ENCODE measurements at regions not wholly inside any gene's neighbourhood (a gene's known extent, or its start where the extent isn't known, plus 50 kb on each side); places are given as distances from the start of the nearest gene placed in this dataset.

DNA sequence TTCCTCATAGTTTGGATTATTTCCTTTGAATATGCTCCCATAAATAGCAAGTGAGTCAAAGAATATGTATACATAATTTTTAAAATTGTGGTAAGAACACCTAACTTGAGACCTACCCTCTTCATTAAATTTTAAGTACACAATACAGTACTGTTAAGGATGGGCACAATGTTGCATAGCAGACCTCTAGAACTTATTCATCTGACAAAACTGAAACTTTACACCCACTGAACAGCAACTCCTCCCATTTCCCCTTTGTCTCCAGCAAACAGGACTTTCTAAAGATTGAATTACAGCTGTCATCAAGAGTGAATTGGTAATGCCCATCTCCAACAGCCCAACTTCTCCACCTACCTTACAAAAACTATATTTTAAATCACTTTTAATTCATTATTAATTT lies 388.9 kb downstream of the HTR1A start:
- Histone ChIP-seq H3K18ac (ENCODE audit: insufficient read length, low read depth, low read length) (no peak overlapping the region), H3K4me2 (ENCODE audit: insufficient read depth, insufficient read length, low read length) (no peak overlapping the region), H3K4me1 (ENCODE audit: insufficient read depth, low read length) (no peaks in the 10 kb centered on the region), H3K23ac (ENCODE audit: insufficient read length, low read depth, low read length) (no peak overlapping the region), H3K27ac (ENCODE audit: insufficient read length, low read depth, low read length) (no peak overlapping the region), H3K23me2 (ENCODE audit: insufficient read length, low read depth, low read length, poor library complexity, severe bottlenecking) (no peaks in the 10 kb centered on the region), H4K5ac (ENCODE audit: insufficient read length, low read depth, low read length) (no peak overlapping the region), H4K91ac (ENCODE audit: insufficient read length, low read depth, low read length) (no peak overlapping the region), H2BK15ac (ENCODE audit: low read depth, low read length) (no peak overlapping the region), H4K8ac (replicated peaks; ENCODE audit: insufficient read length, low read depth, low read length) (no peak overlapping the region), H3K9me3 (ENCODE audit: control insufficient read depth, low read depth, low read length) (no peaks in the 10 kb centered on the region), H3K14ac (ENCODE audit: insufficient read depth, low read length) (no peak overlapping the region), H4K20me1 (ENCODE audit: control insufficient read depth, insufficient read depth, insufficient read length) (no peaks in the 10 kb centered on the region), H3T11ph (ENCODE audit: low read length) (no peak overlapping the region), H2BK120ac (ENCODE audit: low read depth, low read length, poor library complexity, severe bottlenecking) (no peak overlapping the region), H2AFZ (ENCODE audit: low read length) (no peak overlapping the region), H3K27me3 (ENCODE audit: insufficient read depth, low read length) (no peaks in the 10 kb centered on the region), H2AK5ac (ENCODE audit: insufficient read length, low read length) (no peak overlapping the region), H2BK5ac (ENCODE audit: insufficient read length, low read length) (no peak overlapping the region), H3K79me1 (ENCODE audit: insufficient read depth, low read depth, low read length, poor library complexity, severe bottlenecking) (no peaks in the 10 kb centered on the region), H3K9ac (ENCODE audit: extremely low read depth, insufficient read length, low read length) (no peak overlapping the region), H2BK20ac (ENCODE audit: low read depth, low read length, poor library complexity, severe bottlenecking) (no peak overlapping the region), H3K56ac (ENCODE audit: insufficient read length, low read depth, low read length) (no peak overlapping the region), H2BK12ac (ENCODE audit: insufficient read length, low read depth, low read length) (no peak overlapping the region), H3K4ac (ENCODE audit: low read depth, low read length) (no peak overlapping the region), H3K79me2 (ENCODE audit: insufficient read depth, low read length) (no peaks in the 10 kb centered on the region)
- Mint-ChIP-seq H3K4me1 (no peaks in the 10 kb centered on the region), H3K9me3 (peaks cover 0 to 3% of the 10 kb centered on the region in 2 experiments; a peak in 2 of 5 replicates), H3K4me3 (no peak overlapping the region), H3K36me3 (ENCODE audit: insufficient read depth in 1 of 3, low read depth in 3 of 3) (no peaks in the 10 kb centered on the region; a peak in 1 of 7 replicates), H3K27me3 (ENCODE audit: low read depth) (no peaks in the 10 kb centered on the region), H3K27ac (no peak overlapping the region)
- DNase-seq, result no peak
- TF ChIP-seq, protein P1, sequence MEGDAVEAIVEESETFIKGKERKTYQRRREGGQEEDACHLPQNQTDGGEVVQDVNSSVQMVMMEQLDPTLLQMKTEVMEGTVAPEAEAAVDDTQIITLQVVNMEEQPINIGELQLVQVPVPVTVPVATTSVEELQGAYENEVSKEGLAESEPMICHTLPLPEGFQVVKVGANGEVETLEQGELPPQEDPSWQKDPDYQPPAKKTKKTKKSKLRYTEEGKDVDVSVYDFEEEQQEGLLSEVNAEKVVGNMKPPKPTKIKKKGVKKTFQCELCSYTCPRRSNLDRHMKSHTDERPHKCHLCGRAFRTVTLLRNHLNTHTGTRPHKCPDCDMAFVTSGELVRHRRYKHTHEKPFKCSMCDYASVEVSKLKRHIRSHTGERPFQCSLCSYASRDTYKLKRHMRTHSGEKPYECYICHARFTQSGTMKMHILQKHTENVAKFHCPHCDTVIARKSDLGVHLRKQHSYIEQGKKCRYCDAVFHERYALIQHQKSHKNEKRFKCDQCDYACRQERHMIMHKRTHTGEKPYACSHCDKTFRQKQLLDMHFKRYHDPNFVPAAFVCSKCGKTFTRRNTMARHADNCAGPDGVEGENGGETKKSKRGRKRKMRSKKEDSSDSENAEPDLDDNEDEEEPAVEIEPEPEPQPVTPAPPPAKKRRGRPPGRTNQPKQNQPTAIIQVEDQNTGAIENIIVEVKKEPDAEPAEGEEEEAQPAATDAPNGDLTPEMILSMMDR (conservative IDR thresholded peaks at IDR 0.05), result no peak

All from H9 (cell line).